HG02678 (cell line): ENCODE measurements at regions not wholly inside any gene's neighbourhood (a gene's known extent, or its start where the extent isn't known, plus 50 kb on each side); places are given as distances from the start of the nearest gene placed in this dataset.
"Not testable (repeated sequence)": the region's sequence is repeated elsewhere in the genome, so short reads cannot be mapped to it uniquely, and the experiment has no call there.

ENCODE experiments used
- ATAC-seq: cut with Tn5 transposase; IDR thresholded peaks from one replicate; pipeline ENCODE4 v1.9.1; 2021; ENCODE audit warnings: mild to moderate bottlenecking, moderate library complexity; ENCODE audit not compliant: unreplicated experiment

DNA sequence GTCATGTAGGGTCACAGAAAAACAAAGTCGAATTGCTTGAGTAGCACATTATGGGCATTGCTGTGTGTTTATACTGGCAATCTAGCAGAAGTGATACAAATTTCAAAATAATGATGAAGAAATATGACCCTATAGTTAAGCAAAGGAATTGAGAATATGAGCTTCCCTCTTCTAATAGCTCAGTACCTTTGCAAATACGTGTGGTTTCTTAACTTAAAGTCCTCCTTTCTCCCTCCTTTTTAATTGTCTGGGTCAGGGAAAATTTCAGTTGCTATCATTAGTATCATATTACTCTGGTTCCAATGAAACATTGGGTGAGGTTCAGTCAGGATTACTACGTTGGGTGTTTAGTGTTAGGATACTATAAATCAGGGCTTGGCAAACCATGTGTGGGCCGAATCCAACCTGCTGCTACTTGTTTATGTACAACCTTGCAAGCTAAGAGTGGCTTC is 166.8 kb upstream of the CARMIL1 start:
- ATAC-seq = no peak

DNA sequence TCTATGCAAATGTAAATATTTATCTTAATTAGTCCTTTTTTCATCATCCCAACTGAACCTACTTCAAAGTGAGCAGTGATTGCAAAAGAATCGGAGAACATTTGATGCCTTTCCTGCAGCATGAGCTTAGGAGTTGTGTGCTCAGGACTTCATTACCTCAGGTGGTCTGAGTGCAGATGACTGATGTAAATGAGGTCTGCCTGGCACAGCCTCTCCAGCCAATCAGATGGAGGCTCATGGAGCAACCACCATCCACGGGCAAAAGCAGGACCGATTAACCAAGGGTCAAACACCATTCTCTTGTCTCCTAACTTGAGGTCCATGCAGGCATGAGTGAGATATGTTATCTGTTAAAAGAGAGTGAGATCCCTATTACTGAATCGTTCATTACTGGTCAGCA is 165.7 kb upstream of the CARMIL1 start:
- no peak for ATAC-seq

DNA sequence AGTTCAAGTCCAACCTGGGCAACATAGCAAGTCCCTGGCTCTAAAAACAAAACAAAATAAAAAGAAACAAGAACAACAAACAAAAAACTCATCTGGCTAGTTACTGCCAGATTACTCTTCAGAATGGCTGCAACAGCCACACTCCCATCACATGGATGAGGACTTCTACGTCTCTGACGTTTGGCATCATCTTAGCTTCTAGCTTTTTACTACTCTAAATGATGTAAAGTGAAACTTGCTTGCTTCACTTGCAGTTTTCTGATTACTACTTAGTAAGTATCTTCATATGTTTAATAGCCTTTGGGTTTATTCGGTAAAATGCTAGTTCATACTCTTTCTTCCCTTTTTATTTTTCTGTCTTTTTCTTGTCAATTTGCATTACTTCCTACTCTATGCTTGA is 161.1 kb upstream of the CARMIL1 start:
- no peak for ATAC-seq

DNA sequence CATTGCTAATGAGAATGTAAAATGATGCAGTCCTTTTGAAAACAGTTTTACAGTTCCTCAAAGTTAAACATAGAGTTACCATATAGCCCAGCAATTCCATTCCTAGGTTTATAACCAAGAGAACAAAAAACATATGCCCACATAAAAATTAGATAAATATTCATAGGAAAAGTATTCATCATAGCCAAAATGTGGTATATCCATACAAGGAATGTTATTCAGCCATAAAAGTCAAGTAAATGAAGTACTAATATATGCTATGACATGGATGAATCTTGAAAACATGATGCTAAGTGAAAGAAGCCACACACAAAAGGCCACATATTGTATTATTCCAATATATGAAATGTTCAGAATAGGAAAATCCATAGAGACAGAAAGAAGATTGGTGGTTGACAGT is 158.0 kb upstream of the CARMIL1 start:
- no peak for ATAC-seq

DNA sequence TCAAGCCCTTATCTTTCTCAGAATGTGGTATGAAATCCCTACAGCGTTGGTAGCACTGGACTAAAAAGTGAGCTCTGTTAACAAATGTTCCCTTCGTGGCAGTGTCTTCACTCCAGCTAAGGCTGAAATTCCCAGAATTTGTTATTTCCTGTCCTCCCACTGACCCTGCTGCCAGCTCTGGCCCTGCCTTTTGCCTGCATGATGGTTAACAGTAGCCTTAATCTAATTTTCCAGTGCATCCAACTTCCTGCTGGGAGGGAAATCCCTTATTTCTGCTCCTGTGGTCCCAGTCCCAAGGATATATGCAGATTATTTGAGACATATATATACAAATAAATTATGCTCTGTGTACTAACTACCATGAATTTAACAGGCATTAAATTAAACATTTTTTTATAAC is 157.2 kb upstream of the CARMIL1 start:
- ATAC-seq = no peak

DNA sequence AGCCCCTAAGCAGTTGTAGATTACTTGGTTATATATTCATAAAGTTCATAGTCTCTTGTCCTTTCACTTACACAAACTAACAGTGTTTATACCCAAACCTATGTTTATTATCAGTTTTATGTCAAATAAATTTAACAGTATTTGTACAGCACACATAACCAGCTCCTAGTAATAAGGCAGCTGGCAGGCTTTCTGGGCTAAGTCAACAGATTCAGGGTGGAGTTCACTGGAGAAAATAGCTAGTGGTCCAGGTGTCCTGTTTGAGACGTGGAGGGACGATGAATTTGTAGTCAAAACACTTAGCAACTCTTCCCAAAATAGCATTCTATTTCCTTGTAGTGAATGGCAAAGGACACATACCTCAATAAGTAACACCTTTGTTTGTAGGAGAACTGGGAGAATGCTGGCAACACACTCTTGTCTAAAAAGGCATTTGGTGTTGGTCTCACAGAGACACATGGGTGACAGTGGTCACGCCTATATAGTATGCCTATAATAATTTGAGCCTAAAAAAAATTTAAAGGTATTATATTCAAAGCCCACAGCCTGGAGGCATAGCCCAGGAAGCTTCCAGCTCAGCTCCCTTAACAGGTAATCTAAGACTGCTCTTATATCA is 156.4 kb upstream of the CARMIL1 start:
- ATAC-seq = no peak

DNA sequence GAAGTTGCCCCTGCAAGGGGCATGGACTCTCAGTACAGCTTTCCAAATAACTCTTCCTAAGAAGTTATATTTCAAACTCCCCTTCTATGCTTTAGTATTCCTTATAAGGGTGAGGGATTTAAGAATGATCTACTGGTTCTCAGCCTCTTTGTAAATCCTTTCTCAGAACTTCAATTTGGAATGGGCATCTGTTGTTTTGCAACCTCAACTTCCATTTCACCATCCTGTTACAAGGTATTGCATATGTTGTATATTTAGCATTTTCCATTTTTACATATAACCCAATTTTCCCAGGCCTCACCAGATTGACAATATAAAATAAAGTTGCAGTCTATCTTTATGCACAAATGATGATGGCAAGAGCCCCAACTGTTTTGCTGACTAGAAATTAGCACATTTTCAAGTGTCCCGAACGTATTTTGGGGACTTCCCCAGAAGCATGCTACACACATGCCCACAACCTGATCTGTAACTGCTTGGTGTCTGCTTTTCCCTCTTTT is 154.9 kb upstream of the CARMIL1 start:
- ATAC-seq = no peak

DNA sequence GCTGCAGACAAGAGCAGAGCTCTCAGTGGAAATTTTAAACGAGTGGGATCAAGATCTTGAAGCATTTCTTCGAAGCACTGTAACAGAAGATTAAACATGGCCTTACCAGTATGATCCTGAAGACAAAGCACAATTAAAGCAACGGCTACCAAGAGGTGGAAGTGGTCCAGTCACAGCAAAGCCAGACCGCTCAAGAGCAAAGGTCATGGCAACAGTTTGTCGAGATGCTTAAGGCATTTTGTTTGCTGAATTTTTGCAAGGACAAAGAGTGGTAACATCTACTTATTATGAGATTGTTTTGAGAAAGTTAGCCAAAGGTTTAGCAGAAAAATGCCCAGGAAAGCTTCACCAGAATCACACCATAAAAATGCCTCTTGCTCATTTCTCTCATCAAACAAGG is 153.4 kb upstream of the CARMIL1 start:
- no peak for ATAC-seq

DNA sequence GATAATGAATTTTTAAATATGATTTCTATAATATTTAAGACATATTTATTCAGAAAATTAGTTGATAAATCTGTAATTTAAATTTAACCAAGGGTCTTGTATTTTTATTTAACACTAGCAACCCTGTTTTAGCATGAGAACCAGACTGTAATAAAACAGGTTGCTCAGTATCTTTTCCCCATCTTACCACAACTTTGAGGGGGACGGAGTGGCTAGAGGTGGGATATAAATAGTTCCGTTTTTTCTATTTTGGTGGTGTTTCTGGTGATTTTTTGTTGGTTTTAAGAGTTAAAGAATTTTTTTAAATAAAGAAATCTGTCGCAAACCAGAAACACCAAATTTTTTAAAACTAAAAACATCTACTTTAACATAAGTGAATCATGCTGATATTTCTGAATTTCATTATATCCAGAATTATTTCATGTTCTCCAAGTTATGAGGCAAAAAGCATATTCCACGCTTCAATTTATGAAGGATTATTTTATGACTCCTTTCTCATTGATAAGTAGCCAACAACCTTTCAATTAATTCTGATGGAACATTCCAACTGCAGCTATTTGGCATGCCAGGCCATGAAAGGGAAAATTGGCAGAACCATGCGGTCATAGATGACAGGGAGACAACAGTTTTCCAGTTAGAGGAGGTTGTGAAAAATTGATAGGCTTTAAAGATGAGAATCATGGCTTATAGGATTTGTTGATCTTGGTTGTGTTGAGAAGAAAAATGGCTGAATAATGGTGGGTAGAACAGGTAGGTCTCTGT is 151.9 kb upstream of the CARMIL1 start:
- no peak for ATAC-seq

DNA sequence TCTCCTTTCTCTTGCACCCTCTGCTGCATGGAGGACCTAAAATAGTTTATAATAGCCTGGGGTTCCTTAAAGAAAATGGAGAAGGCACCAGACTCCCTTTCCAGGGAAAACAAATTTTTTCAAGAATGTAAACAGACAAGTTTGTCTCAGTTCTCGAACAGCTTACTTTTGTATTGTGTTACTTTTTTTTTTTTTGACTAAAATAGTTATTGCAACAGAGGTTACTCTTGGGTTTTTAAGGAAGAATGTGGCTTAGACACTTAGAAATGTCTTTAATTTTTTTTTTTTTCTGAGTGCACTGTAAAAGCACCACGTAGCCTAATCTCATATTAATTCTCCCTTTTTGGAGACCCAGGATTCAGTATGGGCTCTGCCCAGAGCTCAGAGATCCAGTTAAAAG is 148.7 kb upstream of the CARMIL1 start:
- ATAC-seq = no peak

DNA sequence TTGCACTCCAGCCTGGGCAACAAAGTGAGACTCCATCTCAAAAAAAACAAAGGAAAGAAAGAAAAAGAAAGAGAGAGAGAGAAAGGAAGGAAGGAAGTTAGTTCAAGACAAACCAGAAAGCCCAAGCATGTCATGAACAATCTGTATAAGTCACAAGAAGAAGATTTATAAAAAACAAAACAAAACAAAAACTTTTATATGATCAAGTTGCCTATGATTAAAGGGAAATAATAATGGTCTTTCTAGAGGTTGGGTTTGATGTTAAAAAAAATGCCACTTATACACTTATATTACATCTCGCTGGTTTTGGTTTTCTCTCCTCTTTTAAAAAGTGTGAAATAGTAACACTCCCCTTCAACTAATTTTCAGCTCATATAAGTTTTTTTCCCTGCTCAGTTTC is 146.2 kb upstream of the CARMIL1 start:
- ATAC-seq = no peak

DNA sequence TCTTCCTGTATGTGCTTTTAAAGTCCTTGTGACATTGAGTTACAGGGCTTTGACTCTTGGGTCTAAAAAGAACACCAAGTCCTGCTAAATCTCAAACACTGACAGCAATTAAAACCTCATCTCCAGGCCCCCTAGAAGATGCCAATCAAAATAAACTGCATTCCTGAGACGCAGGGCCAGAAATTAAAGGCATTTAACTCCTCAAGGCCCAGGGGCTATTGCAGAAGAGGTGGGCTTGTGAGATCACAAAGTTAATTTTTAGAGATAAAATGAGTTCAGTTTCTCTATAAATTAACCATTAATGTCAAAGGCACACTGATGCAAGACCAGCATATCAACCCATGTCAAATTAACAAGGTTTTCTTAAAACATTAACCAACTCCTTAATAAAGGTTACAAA is 145.6 kb upstream of the CARMIL1 start:
- no peak for ATAC-seq

DNA sequence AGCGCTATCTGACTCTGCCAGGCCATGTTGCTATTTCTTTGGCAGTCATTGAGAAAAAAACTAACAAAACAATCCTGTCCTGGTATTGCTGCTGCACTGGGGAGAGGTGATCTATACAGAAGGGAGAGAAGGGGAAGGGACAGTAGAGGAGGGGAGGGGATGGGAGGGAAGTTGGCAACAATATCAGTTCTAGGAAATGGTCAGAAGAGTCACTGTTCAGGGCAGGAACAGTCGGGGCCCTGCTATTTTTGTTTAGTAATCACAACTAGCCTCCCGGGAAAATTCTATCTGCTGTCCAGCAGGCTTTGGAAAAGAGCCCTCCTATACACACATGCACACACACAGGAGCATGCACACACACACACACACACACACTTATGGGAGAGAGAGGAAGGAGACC is 142.3 kb upstream of the CARMIL1 start:
- no peak for ATAC-seq

DNA sequence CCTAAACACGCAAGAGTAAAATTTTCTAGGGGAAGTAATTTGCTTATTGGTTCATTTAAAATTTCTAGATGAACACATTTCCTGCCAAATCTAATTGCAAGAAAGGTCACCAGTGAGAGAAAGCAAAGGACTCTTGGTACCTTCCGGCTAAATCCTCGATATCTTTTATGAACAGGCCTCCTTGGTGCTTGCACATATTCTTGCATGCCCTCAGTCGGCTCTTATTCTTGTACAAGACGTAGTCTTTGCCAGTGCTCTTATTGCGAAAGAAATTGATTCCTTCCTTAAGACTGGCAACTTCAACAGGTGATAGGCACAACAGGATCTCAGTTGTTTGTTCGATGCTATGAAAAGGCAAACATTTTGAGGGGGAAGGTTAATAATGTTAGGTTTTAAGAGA is 141.7 kb upstream of the CARMIL1 start:
- no peak for ATAC-seq

DNA sequence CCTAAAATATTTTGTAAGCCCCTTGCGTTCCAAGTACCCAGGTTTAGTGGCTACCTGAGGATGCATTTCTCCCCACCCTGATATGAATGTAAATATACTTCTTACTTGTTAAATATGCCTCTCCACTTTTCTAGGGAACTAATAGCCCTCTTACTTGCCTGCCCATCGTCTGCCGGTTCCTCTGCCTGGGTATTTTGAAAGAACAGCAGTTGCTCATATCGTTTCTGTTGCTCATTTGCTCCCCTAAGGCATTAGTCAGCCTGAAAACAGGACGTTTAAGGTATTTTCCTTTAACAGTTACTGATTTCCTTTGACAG is 141.3 kb upstream of the CARMIL1 start:
- no peak for ATAC-seq

DNA sequence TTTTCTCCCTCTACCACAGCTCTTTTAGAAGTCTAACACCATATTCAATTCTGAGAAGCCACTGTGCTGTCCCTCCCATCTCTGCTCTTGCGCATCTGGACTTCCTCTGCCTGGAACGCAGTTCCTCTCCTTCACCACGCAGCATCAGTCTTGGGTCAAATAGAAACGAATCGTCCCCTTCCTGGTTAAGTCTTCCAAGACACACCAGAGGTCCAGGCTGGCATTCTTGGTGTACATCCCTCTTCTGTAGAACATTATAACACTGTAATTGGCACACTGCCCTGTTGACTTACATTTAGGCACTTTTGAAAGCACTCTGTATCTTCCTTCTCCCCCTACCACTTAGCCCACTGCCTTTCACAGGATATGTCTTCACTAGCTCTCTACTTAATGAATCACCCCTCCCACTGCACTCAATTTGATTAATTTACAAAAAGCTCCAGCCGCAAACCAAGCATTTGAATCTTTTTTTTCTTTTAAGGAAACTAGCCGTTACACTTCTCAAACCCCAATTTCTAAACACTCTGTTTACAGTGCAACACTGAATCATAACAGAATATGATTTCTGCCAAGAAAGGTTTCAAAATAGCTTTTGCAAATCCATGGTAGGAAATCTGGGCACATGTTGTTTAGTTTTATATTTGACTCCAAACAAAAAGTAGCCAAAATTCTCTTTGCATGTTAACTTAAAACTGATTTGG is 140.8 kb upstream of the CARMIL1 start:
- ATAC-seq = peak; percentile 88

DNA sequence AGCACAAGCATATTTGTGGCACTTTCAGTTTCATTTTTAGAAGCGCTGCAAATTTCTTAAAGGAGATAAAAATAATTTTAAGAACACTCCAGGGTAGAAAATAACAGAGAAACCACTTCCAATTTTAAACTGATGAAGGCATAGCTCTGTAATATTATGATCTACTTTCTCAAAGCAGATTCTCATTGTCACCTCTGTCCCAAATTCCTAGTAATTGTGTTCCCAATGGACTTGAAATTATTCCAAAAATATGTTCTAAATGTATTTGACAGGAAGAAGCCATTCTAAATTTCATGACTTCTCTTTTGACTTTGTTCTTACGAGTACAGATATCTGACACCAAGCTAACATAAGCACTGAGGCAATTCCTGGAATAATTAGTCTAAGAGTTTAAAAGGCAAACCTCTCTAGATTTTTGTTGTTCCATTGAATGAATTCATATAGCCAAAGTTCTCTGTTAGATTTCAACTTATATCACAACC is 140.2 kb upstream of the CARMIL1 start:
- peak; percentile 15 for ATAC-seq

DNA sequence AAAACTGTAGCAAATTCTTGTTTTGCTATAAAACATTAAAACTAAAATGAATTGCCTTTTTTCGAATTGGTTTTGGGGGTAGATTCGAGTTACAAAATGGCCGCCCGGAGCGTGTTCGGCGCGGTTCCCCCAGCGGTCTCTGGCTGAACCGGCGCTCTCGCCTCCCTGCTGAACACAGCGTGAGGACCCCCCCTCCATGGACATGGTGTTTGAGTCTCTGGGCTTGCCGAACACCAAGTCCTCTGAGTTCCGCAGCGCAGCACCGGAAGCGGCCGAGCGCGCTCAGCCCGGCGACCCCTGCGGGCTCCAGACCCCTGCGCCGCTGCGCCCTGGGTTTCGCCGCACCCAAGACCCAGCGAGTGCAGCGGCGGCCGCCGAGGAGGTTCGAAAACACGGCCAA is 139.6 kb upstream of the CARMIL1 start:
- not testable (repeated sequence) for ATAC-seq

DNA sequence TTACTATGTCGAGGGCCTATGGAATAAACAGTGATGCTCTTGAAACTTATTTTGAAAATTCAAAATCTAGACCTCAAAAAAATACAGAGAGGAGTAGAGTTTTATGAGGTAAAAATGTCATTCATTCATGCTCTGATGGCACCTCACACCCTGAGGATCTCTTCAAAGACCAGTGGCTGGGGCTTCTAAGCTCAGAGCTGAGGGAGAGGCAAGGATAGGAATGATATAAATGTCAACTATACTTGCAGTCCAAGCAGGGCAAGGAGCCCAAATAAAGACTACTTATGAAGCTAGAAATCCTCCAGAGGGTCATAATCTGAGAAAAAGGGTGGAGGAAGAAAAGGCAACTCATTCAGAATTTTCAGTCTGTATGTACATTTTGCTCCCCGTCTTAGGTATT is 136.7 kb upstream of the CARMIL1 start:
- ATAC-seq = no peak

DNA sequence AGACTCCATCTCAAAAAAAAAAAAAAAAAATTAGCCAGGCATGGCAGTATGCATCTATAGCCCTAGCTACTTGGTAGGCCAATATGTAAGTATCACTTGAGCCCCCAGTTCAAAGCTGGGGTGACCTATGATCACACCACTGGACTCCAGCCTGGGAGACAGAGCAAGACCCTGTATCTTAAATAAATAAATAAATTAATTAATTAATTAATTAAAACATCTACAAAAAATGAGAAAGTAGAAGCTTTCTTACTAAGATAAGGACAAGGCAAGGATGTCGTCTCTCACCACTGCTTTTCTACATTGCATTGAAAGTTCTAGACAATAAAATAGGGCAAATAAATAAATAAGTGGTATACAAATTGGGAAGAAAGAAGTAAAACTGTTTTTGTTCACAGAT is 134.3 kb upstream of the CARMIL1 start:
- ATAC-seq = no peak

DNA sequence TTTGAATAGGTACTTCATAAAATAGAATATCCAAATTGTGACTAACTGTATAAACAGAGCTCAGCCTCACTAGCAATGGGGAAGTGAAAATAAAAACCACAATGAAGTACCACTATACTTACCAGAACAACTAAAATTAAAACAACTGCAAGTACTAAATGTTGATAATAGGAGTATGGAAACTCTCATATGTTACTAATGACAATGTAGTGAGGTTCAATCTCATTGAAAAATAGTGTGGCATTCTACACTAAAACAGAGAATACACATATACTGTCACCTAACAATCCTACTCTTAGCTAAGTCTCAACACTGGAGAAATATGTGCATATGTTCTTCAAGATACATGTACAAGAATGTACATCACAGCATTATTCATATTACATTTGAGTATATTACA is 132.0 kb upstream of the CARMIL1 start:
- ATAC-seq = peak; percentile 99

DNA sequence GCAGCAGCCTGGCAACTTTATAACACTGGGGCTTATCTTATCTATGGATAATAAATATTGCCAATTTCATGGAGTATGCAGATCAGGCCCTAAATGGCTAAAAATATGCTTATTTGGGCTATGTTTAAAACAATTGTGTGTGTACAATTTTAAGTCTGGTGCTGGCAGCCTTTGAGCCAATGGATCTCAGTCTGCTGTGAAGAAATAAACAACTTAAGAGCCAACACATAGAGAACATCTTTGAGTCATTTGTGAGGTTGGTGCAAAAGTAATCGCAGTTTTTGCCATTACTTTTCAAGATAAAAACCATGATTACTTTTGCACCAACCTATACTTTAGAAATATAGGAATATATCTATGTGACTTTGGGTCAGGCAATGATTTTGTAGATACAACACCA is 129.1 kb upstream of the CARMIL1 start:
- no peak for ATAC-seq
